Breast epithelium (tissue), 4 donors: ENCODE measurements at regions not wholly inside any gene's neighbourhood (a gene's known extent, or its start where the extent isn't known, plus 50 kb on each side); places are given as distances from the start of the nearest gene placed in this dataset.

Experiments
- DNase-seq, 2 donors: peaks; one replicate each; pipeline ENCODE4 v3.0.0-alpha.2; 2019; ENCODE audit warnings: low spot score in 2 of 2
- H3K27ac ChIP-seq, 2 donors: fragments of 200-600 bp; sonication (generic) in 1 of 2; one replicate each; pipeline ENCODE4 v1.5.1; 2016 to 2019; ENCODE audit warnings: mild to moderate bottlenecking in 1 of 2
- H3K27me3 ChIP-seq, 2 donors: fragments of 200-600 bp; sonication (generic) in 1 of 2; one replicate each; pipeline versions ENCODE4 v1.5.1 to v1.6.0; 2017 to 2019; ENCODE audit warnings: control low read depth in 1 of 2, mild to moderate bottlenecking in 1 of 2
- H3K36me3 ChIP-seq: fragments of 200-600 bp; one replicate; pipeline ENCODE4 v1.5.1; 2019
- H3K4me1 ChIP-seq, 2 donors: fragments of 200-600 bp; sonication (generic); one replicate each; pipeline ENCODE4 v1.5.1; 2016 to 2019; ENCODE audit warnings: control low read depth in 1 of 2
- H3K4me3 ChIP-seq, 3 donors: fragments of 200-600 bp; sonication (generic); 1 replicate in 2 of 3; 2 replicates in 1 of 3; pipeline ENCODE4 v1.5.1; 2016 to 2019; ENCODE audit warnings: mild to moderate bottlenecking in 3 of 3, moderate library complexity in 2 of 3
- H3K9me3 ChIP-seq, 2 donors: fragments of 200-600 bp; sonication (generic) in 1 of 2; one replicate each; pipeline ENCODE4 v1.5.1; 2016 to 2019; ENCODE audit warnings: control low read depth in 1 of 2
- CTCF ChIP-seq, 3 donors: fragments of 450-650 bp; IDR thresholded peaks; one replicate each; pipeline ENCODE4 v1.5.1; 2016 to 2017; ENCODE audit warnings: antibody characterized with exemption in 3 of 3, mild to moderate bottlenecking in 3 of 3, moderate library complexity in 3 of 3
- POLR2A ChIP-seq: fragments of 450-650 bp; IDR thresholded peaks from one replicate; pipeline ENCODE4 v1.6.1; 2016; ENCODE audit warnings: antibody characterized with exemption, mild to moderate bottlenecking, moderate library complexity
- POLR2AphosphoS5 ChIP-seq, 3 donors: sonication (generic); formaldehyde crosslinking; IDR thresholded peaks; one replicate each; pipeline ENCODE4 v1.6.1; 2017; ENCODE audit warnings: antibody characterized with exemption in 3 of 3
- intact Hi-C: fragments of 100-400 bp; cut with DNase I; formaldehyde crosslinking; loops from one replicate; pipeline ENCODE4 v1.15.1; 2023; ENCODE audit warnings: low total_unique reads

GRCh38 chr10:42960491-42960990 is 116.3 kb upstream of the RET start:
- H3K27ac ChIP-seq, result no peak overlapping the region
- H3K4me3 ChIP-seq, result no peak overlapping the region
- TF ChIP-seq CTCF (IDR thresholded peaks at IDR 0.05), result no peak
- TF ChIP-seq POLR2A, result no peak
- TF ChIP-seq POLR2AphosphoS5 (IDR thresholded peaks at IDR 0.05), result no peak
- no peaks in the 10 kb centered on the region for H3K27me3 ChIP-seq
- no peaks in the 10 kb centered on the region for H3K4me1 ChIP-seq
- intact Hi-C loops, result no loop called here
- peaks cover 0 to 5% of the 10 kb centered on the region in 2 donors for H3K9me3 ChIP-seq
- H3K36me3 ChIP-seq, result no peaks in the 10 kb centered on the region
- DNase-seq, result peak; percentile 13 to 22

- H3K4me1 ChIP-seq, result no peaks in the 10 kb centered on the region
Measured at GRCh38 chr10:42960991-42961795, 115.7 kb upstream of the RET start.

GRCh38 chr10:42961796-42962109 is 115.1 kb upstream of the RET start:
- TF ChIP-seq CTCF (IDR thresholded peaks at IDR 0.05) (no peak), POLR2A (no peak), POLR2AphosphoS5 (IDR thresholded peaks at IDR 0.05) (no peak)
- DNase-seq, result peak in 1 of 2 donors; percentile 9
- intact Hi-C loops, result no loop called here
- H3K36me3 ChIP-seq, result no peaks in the 10 kb centered on the region
- no peak overlapping the region for H3K4me3 ChIP-seq
- H3K27ac ChIP-seq, result no peak overlapping the region
- no peaks in the 10 kb centered on the region for H3K4me1 ChIP-seq
- H3K9me3 ChIP-seq, result no peaks in the 10 kb centered on the region
- no peaks in the 10 kb centered on the region for H3K27me3 ChIP-seq

More at GRCh38 chr10:42960991-42961795, 115.7 kb upstream of the RET start:
- peak in 1 of 2 donors; percentile 14 for DNase-seq
- intact Hi-C loops, result no loop called here
- Histone ChIP-seq H3K9me3 (peaks cover 0 to 4% of the 10 kb centered on the region in 2 donors), H3K36me3 (no peaks in the 10 kb centered on the region), H3K27ac (no peak overlapping the region), H3K4me3 (no peak overlapping the region), H3K27me3 (no peaks in the 10 kb centered on the region)
- TF ChIP-seq POLR2AphosphoS5 (IDR thresholded peaks at IDR 0.05) (no peak), POLR2A (no peak), CTCF (IDR thresholded peaks at IDR 0.05) (no peak)

- Histone ChIP-seq H3K27me3 (no peaks in the 10 kb centered on the region), H3K9me3 (no peaks in the 10 kb centered on the region), H3K27ac (no peak overlapping the region), H3K36me3 (no peaks in the 10 kb centered on the region), H3K4me1 (no peaks in the 10 kb centered on the region), H3K4me3 (no peak overlapping the region)
- peak in 1 of 2 donors; percentile 33 for DNase-seq
- intact Hi-C loops, result no loop called here
- TF ChIP-seq POLR2A, result no peak
- no peak for TF ChIP-seq CTCF (IDR thresholded peaks at IDR 0.05)
- no peak for TF ChIP-seq POLR2AphosphoS5 (IDR thresholded peaks at IDR 0.05)
Measured at GRCh38 chr10:42962110-42962901, 114.6 kb upstream of the RET start.

GRCh38 chr10:42962902-42963231 is 114.0 kb upstream of the RET start:
- H3K4me1 ChIP-seq, result no peaks in the 10 kb centered on the region
- no peaks in the 10 kb centered on the region for H3K27me3 ChIP-seq
- intact Hi-C loops, result no loop called here
- no peaks in the 10 kb centered on the region for H3K9me3 ChIP-seq
- peak in 1 of 2 donors; percentile 30 for DNase-seq
- no peak overlapping the region for H3K27ac ChIP-seq
- TF ChIP-seq POLR2A, result no peak
- TF ChIP-seq POLR2AphosphoS5 (IDR thresholded peaks at IDR 0.05), result no peak
- TF ChIP-seq CTCF (IDR thresholded peaks at IDR 0.05), result no peak
- no peaks in the 10 kb centered on the region for H3K36me3 ChIP-seq
- no peak overlapping the region for H3K4me3 ChIP-seq
